ENCODE measurements at regions not wholly inside any gene's neighbourhood (a gene's known extent, or its start where the extent isn't known, plus 50 kb on each side); places are given as distances from the start of the nearest gene placed in this dataset.

DNA sequence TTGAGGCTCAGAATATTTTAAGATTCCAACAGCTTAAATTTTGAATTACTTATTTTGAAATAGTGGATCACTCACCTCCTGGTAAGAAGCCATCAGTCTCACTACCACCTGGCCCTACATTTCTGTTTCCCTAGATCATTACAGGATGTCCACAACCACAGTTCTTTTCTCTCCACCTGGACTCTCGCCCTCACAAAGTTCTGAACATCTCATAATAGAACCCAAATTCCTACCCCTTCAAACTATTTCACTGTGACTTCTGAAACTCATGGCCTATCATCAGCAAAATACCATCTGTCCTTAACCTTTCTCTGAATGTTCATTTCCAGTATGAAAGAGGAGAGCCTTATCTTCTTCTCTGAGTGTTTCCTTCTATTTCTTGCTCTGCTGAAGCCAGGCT, 299.2 kb upstream of the MGAT5 start:
- TF ChIP-seq, protein P1, sequence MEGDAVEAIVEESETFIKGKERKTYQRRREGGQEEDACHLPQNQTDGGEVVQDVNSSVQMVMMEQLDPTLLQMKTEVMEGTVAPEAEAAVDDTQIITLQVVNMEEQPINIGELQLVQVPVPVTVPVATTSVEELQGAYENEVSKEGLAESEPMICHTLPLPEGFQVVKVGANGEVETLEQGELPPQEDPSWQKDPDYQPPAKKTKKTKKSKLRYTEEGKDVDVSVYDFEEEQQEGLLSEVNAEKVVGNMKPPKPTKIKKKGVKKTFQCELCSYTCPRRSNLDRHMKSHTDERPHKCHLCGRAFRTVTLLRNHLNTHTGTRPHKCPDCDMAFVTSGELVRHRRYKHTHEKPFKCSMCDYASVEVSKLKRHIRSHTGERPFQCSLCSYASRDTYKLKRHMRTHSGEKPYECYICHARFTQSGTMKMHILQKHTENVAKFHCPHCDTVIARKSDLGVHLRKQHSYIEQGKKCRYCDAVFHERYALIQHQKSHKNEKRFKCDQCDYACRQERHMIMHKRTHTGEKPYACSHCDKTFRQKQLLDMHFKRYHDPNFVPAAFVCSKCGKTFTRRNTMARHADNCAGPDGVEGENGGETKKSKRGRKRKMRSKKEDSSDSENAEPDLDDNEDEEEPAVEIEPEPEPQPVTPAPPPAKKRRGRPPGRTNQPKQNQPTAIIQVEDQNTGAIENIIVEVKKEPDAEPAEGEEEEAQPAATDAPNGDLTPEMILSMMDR (IDR thresholded peaks at IDR 0.05; ENCODE audit: insufficient read depth, low read length, poor library complexity, severe bottlenecking) = no peak
- no peaks in the 10 kb centered on the region for H3K36me3 ChIP-seq (ENCODE audit: control insufficient read depth, insufficient read depth, low read length)
- H3K4me3 ChIP-seq (ENCODE audit: low read depth, low read length) = no peak overlapping the region
- H3K27me3 ChIP-seq (ENCODE audit: control insufficient read depth, insufficient read depth, low read length) = no peaks in the 10 kb centered on the region
- no peak for DNase-seq (ENCODE audit: low read depth)

DNA sequence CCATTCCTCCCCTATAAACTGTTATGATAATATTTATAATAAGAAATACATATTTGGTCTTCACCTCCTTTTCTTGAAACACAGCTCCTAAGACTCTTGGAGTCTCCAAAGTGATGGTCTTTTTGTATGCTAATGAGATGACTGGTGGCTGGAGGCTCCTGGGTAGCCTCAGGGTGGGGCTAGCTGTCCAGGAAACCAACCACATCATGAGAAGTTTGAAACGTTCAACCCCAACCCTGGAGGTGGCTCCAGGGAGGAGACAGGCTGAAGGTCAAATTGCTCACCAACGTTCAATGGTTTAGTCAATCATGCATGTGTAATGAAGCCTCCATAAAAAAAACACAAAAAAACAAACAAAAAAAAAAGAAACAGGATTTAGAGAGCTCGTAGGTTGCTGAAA, 298.7 kb upstream of the MGAT5 start:
- no peak for DNase-seq (ENCODE audit: low read depth)
- no peaks in the 10 kb centered on the region for H3K27me3 ChIP-seq (ENCODE audit: control insufficient read depth, insufficient read depth, low read length)
- no peak overlapping the region for H3K4me3 ChIP-seq (ENCODE audit: low read depth, low read length)
- H3K36me3 ChIP-seq (ENCODE audit: control insufficient read depth, insufficient read depth, low read length) = no peaks in the 10 kb centered on the region
- TF ChIP-seq, protein P1 (IDR thresholded peaks at IDR 0.05; ENCODE audit: insufficient read depth, low read length, poor library complexity, severe bottlenecking) = no peak

DNA sequence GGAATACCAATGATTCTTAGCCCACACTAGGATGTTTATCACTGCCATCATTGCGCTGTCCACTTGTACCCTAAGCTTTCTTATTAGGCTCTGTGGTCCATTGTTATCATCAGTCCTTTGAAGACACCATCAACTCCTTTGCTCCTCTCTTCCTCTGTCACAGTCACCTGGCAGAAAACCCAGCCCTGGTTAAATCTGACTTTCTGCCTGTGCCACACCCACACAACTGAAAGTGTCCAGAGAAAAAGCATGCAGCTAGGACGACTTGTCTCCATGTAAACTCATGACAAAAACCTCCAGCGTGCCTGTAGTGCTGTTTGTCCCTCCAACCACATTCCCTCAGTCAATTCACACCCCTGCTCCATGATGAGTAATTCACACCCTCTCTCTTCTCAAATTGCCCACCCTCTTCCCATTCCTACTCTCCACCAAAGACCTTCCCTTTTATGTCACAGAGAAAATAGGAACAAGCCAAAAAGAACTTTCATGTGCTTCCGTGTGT, 297.4 kb upstream of the MGAT5 start:
- Histone ChIP-seq H3K36me3 (ENCODE audit: control insufficient read depth, insufficient read depth, low read length) (no peaks in the 10 kb centered on the region), H3K27me3 (ENCODE audit: control insufficient read depth, insufficient read depth, low read length) (no peaks in the 10 kb centered on the region), H3K4me3 (ENCODE audit: low read depth, low read length) (no peak overlapping the region)
- TF ChIP-seq, protein P1 (IDR thresholded peaks at IDR 0.05; ENCODE audit: insufficient read depth, low read length, poor library complexity, severe bottlenecking) = no peak
- no peak for DNase-seq (ENCODE audit: low read depth)

GRCh38 chr2:133957724-133958480, 296.0 kb upstream of the MGAT5 start:
- TF ChIP-seq, protein P1 (IDR thresholded peaks at IDR 0.05; ENCODE audit: insufficient read depth, low read length, poor library complexity, severe bottlenecking) = no peak
- DNase-seq (ENCODE audit: low read depth) = no peak
- Histone ChIP-seq H3K36me3 (ENCODE audit: control insufficient read depth, insufficient read depth, low read length) (no peaks in the 10 kb centered on the region), H3K4me3 (ENCODE audit: low read depth, low read length) (no peak overlapping the region), H3K27me3 (ENCODE audit: control insufficient read depth, insufficient read depth, low read length) (no peaks in the 10 kb centered on the region)

DNA sequence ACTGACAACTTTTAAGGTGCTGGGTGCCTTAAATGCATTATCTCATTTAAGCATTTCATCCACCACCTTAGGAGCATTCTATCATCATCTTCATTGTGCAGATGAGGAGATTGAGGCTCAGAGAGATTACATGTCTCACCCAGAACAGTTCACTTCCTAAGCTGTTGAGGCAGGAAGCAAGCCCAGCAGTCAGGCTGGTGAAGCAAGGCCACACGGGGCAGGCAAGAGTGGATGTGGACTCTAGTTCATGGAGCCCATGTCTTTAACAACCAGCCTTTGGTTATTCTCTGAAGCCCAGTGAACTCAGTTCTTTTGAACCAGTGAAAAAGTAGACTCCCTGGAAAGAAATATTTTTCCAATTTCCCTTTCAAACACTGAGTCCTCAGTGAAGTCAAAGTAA, 294.8 kb upstream of the MGAT5 start:
- DNase-seq (ENCODE audit: low read depth) = no peak
- no peaks in the 10 kb centered on the region for H3K36me3 ChIP-seq (ENCODE audit: control insufficient read depth, insufficient read depth, low read length)
- TF ChIP-seq, protein P1 (IDR thresholded peaks at IDR 0.05; ENCODE audit: insufficient read depth, low read length, poor library complexity, severe bottlenecking) = no peak
- no peak overlapping the region for H3K4me3 ChIP-seq (ENCODE audit: low read depth, low read length)
- H3K27me3 ChIP-seq (ENCODE audit: control insufficient read depth, insufficient read depth, low read length) = no peaks in the 10 kb centered on the region

Data from kidney epithelial cell (primary cell).